ENCODE measurements at regions not wholly inside any gene's neighbourhood (a gene's known extent, or its start where the extent isn't known, plus 50 kb on each side); places are given as distances from the start of the nearest gene placed in this dataset.
"Not testable (repeated sequence)": the region's sequence is repeated elsewhere in the genome, so short reads cannot be mapped to it uniquely, and the experiment has no call there.

GRCh38 chr18:78825168-78825567 lies 154.4 kb upstream of the SALL3 start:
- no peak for TF ChIP-seq CTCF (IDR thresholded peaks at IDR 0.05; ENCODE audit: low read depth, low read length)
- no peak for DNase-seq (ENCODE audit: extremely low read depth, low read depth)

- no peak for TF ChIP-seq CTCF (IDR thresholded peaks at IDR 0.05; ENCODE audit: low read depth, low read length)
- no peak for DNase-seq (ENCODE audit: extremely low read depth, low read depth)
Observed at GRCh38 chr18:78826631-78827030, 153.0 kb upstream of the SALL3 start.

- TF ChIP-seq CTCF (IDR thresholded peaks at IDR 0.05; ENCODE audit: low read depth, low read length): no peak
- no peak for DNase-seq (ENCODE audit: extremely low read depth, low read depth)
Observed at GRCh38 chr18:78827141-78827540, 152.5 kb upstream of the SALL3 start.

- no peak for DNase-seq (ENCODE audit: extremely low read depth, low read depth)
- TF ChIP-seq CTCF (IDR thresholded peaks at IDR 0.05; ENCODE audit: low read depth, low read length): no peak
Observed at GRCh38 chr18:78828131-78828530, 151.5 kb upstream of the SALL3 start.

GRCh38 chr18:78829026-78829425 lies 150.6 kb upstream of the SALL3 start:
- not testable (repeated sequence) for DNase-seq (ENCODE audit: extremely low read depth, low read depth)

- TF ChIP-seq CTCF (IDR thresholded peaks at IDR 0.05; ENCODE audit: low read depth, low read length): no peak
- no peak for DNase-seq (ENCODE audit: extremely low read depth, low read depth)
Observed at GRCh38 chr18:78830161-78830560, 149.5 kb upstream of the SALL3 start.

GRCh38 chr18:78830826-78831225 lies 148.8 kb upstream of the SALL3 start:
- no peak for DNase-seq (ENCODE audit: extremely low read depth, low read depth)
- no peak for TF ChIP-seq CTCF (IDR thresholded peaks at IDR 0.05; ENCODE audit: low read depth, low read length)

- no peak for DNase-seq (ENCODE audit: extremely low read depth, low read depth)
- TF ChIP-seq CTCF (IDR thresholded peaks at IDR 0.05; ENCODE audit: low read depth, low read length): no peak
Observed at GRCh38 chr18:78831603-78832002, 148.0 kb upstream of the SALL3 start.

Data from AG09319 (cell line).